HepG2 (cell line): ENCODE measurements at regions not wholly inside any gene's neighbourhood (a gene's known extent, or its start where the extent isn't known, plus 50 kb on each side); places are given as distances from the start of the nearest gene placed in this dataset.
A peak's percentile ranks its signal among the peaks of the same experiment; 100 is the strongest.

Experiments used
- CBX2 ChIP-seq, 2 experiments: fragments of 200-600 bp in 1 of 2; sonication (generic); formaldehyde crosslinking in 1 of 2; IDR thresholded peaks; 2 replicates each; pipeline versions ENCODE4 v1.7.0 to v1.8.1; 2018 to 2022; ENCODE audit warnings: low read depth in 2 of 2, low read length in 1 of 2, mild to moderate bottlenecking in 1 of 2, missing genetic modification reagents in 1 of 2
- CHD4 ChIP-seq: fragments of 200-600 bp; sonication (generic); IDR thresholded peaks from 2 replicates; pipeline ENCODE4 v1.7.0; 2017; ENCODE audit warnings: mild to moderate bottlenecking, low read length, borderline replicate concordance
- ETV5 ChIP-seq: IDR thresholded peaks from 2 replicates; pipeline ENCODE4 v1.6.1; 2018; ENCODE audit warnings: missing biosample characterization, missing genetic modification reagents, inconsistent platforms, borderline replicate concordance
- KDM6A ChIP-seq: IDR thresholded peaks from 2 replicates; pipeline ENCODE4 v1.6.1; 2016; ENCODE audit warnings: low read depth
- NFYB ChIP-seq: sonication (generic); formaldehyde crosslinking; IDR thresholded peaks from 2 replicates; pipeline ENCODE4 v1.4.0; 2020; ENCODE audit warnings: missing genetic modification reagents
- PCBP2 ChIP-seq: fragments of 200-400 bp; formaldehyde crosslinking; optimal IDR thresholded peaks from 2 replicates; pipeline ENCODE3; 2018; ENCODE audit warnings: low read length, low read depth; ENCODE audit not compliant: poor library complexity, severe bottlenecking
- PHF8 ChIP-seq: sonication (generic); formaldehyde crosslinking; IDR thresholded peaks from 2 replicates; pipeline ENCODE4 v1.5.0; 2020; ENCODE audit warnings: missing genetic modification reagents
- ZBTB44 ChIP-seq: sonication (generic); formaldehyde crosslinking; IDR thresholded peaks from 2 replicates; pipeline ENCODE4 v1.4.0; 2020; ENCODE audit warnings: missing genetic modification reagents
- ZC3H13 ChIP-seq: sonication (generic); formaldehyde crosslinking; IDR thresholded peaks from 2 replicates; pipeline ENCODE4 v1.8.1; 2023; ENCODE audit warnings: mild to moderate bottlenecking, missing genetic modification reagents, moderate library complexity
- ZIK1 ChIP-seq: sonication (generic); formaldehyde crosslinking; IDR thresholded peaks from 2 replicates; pipeline ENCODE4 v1.5.0; 2020; ENCODE audit warnings: mild to moderate bottlenecking, low read depth, missing genetic modification reagents, borderline replicate concordance
- ZNF207 ChIP-seq: fragments of 450-650 bp; IDR thresholded peaks from 2 replicates; pipeline ENCODE4 v1.6.1; 2016; ENCODE audit warnings: antibody characterized with exemption, borderline replicate concordance
- ZNF503 ChIP-seq: sonication (generic); formaldehyde crosslinking; IDR thresholded peaks from 2 replicates; pipeline ENCODE4 v1.4.0; 2020; ENCODE audit warnings: missing genetic modification reagents
- ZNF543 ChIP-seq: sonication (generic); formaldehyde crosslinking; IDR thresholded peaks from 2 replicates; pipeline ENCODE4 v1.4.0; 2020; ENCODE audit warnings: mild to moderate bottlenecking, missing genetic modification reagents
- ZNF564 ChIP-seq: sonication (generic); formaldehyde crosslinking; IDR thresholded peaks from 2 replicates; pipeline ENCODE4 v1.8.1; 2023; ENCODE audit warnings: mild to moderate bottlenecking, missing genetic modification reagents
- ZNF576 ChIP-seq: sonication (generic); formaldehyde crosslinking; IDR thresholded peaks from 2 replicates; pipeline ENCODE4 v1.4.0; 2020; ENCODE audit warnings: mild to moderate bottlenecking, missing genetic modification reagents
- TF ChIP-seq, protein P1 (sequence below): sonication (generic); formaldehyde crosslinking; conservative IDR thresholded peaks from 2 replicates; pipeline ENCODE4 v1.4.0; 2020; ENCODE audit warnings: missing genetic modification reagents
- TF ChIP-seq, protein P2 (sequence below): sonication (generic); formaldehyde crosslinking; IDR thresholded peaks from 2 replicates; pipeline ENCODE4 v1.4.0; 2020; ENCODE audit warnings: missing genetic modification reagents
- TF ChIP-seq, protein P3 (sequence below): sonication (generic); formaldehyde crosslinking; IDR thresholded peaks from 2 replicates; pipeline ENCODE4 v1.4.0; 2020; ENCODE audit warnings: low read depth, mild to moderate bottlenecking, missing genetic modification reagents

GRCh38 chr14:76947078-76947837 is 81.2 kb downstream of the IRF2BPL start (continued):
- TF ChIP-seq ZNF503 (CRISPR knock-in tag) = no peak
- 0 out of 2 replicates have a peak, but pooled peaks have one; percentile 23 for TF ChIP-seq CHD4
- no peak for TF ChIP-seq ZNF564 (CRISPR knock-in tag)
- TF ChIP-seq ZNF576 (CRISPR knock-in tag) = no peak
- TF ChIP-seq CBX2 (IDR thresholded peaks at IDR 0.05; ENCODE audit: low read depth, low read length) = no peak
- TF ChIP-seq CBX2 (CRISPR knock-in tag; IDR thresholded peaks at IDR 0.05; ENCODE audit: low read depth) = no peak
- no peak for TF ChIP-seq ZBTB44 (CRISPR knock-in tag)
- TF ChIP-seq ZNF207 = no peak
- no peak for TF ChIP-seq ZIK1 (CRISPR knock-in tag)
- TF ChIP-seq, protein P1, sequence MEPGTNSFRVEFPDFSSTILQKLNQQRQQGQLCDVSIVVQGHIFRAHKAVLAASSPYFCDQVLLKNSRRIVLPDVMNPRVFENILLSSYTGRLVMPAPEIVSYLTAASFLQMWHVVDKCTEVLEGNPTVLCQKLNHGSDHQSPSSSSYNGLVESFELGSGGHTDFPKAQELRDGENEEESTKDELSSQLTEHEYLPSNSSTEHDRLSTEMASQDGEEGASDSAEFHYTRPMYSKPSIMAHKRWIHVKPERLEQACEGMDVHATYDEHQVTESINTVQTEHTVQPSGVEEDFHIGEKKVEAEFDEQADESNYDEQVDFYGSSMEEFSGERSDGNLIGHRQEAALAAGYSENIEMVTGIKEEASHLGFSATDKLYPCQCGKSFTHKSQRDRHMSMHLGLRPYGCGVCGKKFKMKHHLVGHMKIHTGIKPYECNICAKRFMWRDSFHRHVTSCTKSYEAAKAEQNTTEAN (CRISPR knock-in tag) = no peak
- no peak for TF ChIP-seq ZC3H13 (CRISPR knock-in tag)
- TF ChIP-seq, protein P2, sequence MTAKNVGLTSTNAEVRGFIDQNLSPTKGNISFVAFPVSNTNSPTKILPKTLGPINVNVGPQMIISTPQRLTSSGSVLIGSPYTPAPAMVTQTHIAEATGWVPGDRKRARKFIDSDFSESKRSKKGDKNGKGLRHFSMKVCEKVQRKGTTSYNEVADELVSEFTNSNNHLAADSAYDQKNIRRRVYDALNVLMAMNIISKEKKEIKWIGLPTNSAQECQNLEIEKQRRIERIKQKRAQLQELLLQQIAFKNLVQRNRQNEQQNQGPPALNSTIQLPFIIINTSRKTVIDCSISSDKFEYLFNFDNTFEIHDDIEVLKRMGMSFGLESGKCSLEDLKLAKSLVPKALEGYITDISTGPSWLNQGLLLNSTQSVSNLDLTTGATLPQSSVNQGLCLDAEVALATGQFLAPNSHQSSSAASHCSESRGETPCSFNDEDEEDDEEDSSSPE (CRISPR knock-in tag) = 0 out of 2 replicates have a peak, but pooled peaks have one; percentile 44
- TF ChIP-seq ETV5 = no peak
- no peak for TF ChIP-seq NFYB (CRISPR knock-in tag)
- TF ChIP-seq PCBP2 = no peak
- no peak for TF ChIP-seq ZNF543 (CRISPR knock-in tag)
- no peak for TF ChIP-seq KDM6A (CRISPR knock-in tag)
- 0 out of 2 replicates have a peak, but pooled peaks have one; percentile 34 for TF ChIP-seq PHF8 (CRISPR knock-in tag)
- TF ChIP-seq, protein P3, sequence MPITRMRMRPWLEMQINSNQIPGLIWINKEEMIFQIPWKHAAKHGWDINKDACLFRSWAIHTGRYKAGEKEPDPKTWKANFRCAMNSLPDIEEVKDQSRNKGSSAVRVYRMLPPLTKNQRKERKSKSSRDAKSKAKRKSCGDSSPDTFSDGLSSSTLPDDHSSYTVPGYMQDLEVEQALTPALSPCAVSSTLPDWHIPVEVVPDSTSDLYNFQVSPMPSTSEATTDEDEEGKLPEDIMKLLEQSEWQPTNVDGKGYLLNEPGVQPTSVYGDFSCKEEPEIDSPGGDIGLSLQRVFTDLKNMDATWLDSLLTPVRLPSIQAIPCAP (CRISPR knock-in tag) = no peak
